HCT116 (cell line): ENCODE measurements at regions not wholly inside any gene's neighbourhood (a gene's known extent, or its start where the extent isn't known, plus 50 kb on each side); places are given as distances from the start of the nearest gene placed in this dataset.

Experiments
- ATF3 ChIP-seq: IDR thresholded peaks from 2 replicates; pipeline ENCODE4 v1.6.1; 2012
- CEBPB ChIP-seq: IDR thresholded peaks from 2 replicates; pipeline ENCODE4 v1.6.1; 2012; ENCODE audit warnings: low read depth
- CTCF ChIP-seq, 3 experiments: fragments of 200-600 bp in 1 of 3; sonication (generic) in 1 of 3; IDR thresholded peaks in 2 of 3; conservative IDR thresholded peaks in 1 of 3; 2 replicates each; pipeline ENCODE4 v1.5.1; 2012 to 2017; ENCODE audit warnings: low read depth in 2 of 3, low read length in 2 of 3, antibody characterized with exemption in 1 of 3, borderline replicate concordance in 1 of 3, control low read depth in 1 of 3, mild to moderate bottlenecking in 1 of 3, mixed read lengths in 1 of 3, mixed run types in 1 of 3, moderate library complexity in 1 of 3; ENCODE audit not compliant: insufficient read depth in 1 of 3
- ELF1 ChIP-seq: IDR thresholded peaks from 2 replicates; pipeline ENCODE4 v1.6.1; 2012; ENCODE audit warnings: low read depth, borderline replicate concordance
- EZH2phosphoT487 ChIP-seq: fragments of 200-600 bp; IDR thresholded peaks from 2 replicates; pipeline ENCODE4 v1.6.1; 2018; ENCODE audit warnings: antibody characterized with exemption, borderline replicate concordance
- POLR2A ChIP-seq: IDR thresholded peaks from 2 replicates; pipeline ENCODE4 v1.7.0; 2011; ENCODE audit warnings: borderline replicate concordance; ENCODE audit not compliant: insufficient read depth, insufficient read length; ENCODE audit errors: extremely low read depth
- POLR2AphosphoS5 ChIP-seq: IDR thresholded peaks from 2 replicates; pipeline ENCODE4 v1.6.1; 2011; ENCODE audit warnings: mild to moderate bottlenecking, low read depth, low read length, moderate library complexity
- SIN3A ChIP-seq: IDR thresholded peaks from 2 replicates; pipeline ENCODE4 v1.6.1; 2012; ENCODE audit warnings: low read depth

GRCh38 chr1:95924684-95925083 is 690.7 kb downstream of the RWDD3 start:
- TF ChIP-seq POLR2A (no peak), SIN3A (no peak), CTCF (IDR thresholded peaks at IDR 0.05 in 2 of 3, conservative IDR thresholded peaks at IDR 0.05 in 1 of 3; ENCODE audit: borderline replicate concordance in 1 of 3, insufficient read depth in 1 of 3, low read depth in 2 of 3, low read length in 2 of 3) (no peak), EZH2phosphoT487 (no peak), ELF1 (no peak), CEBPB (no peak), POLR2AphosphoS5 (no peak), ATF3 (no peak)
